Mucosa of descending colon (tissue), 3 donors: ENCODE measurements at regions not wholly inside any gene's neighbourhood (a gene's known extent, or its start where the extent isn't known, plus 50 kb on each side); places are given as distances from the start of the nearest gene placed in this dataset.

Experiments
- ATAC-seq: fragments of 200-7000 bp; cut with Tn5 transposase; one replicate; pipeline ENCODE4 v1.9.1; 2020; ENCODE audit warnings: mild to moderate bottlenecking, moderate library complexity
- DNase-seq, 3 donors: peaks; one replicate each; pipeline ENCODE4 v3.0.0-alpha.2; 2020
- H3K36me3 ChIP-seq: fragments of 200-600 bp; one replicate; pipeline ENCODE4 v1.8.0; 2021; ENCODE audit warnings: low read depth, mild to moderate bottlenecking
- H3K4me1 ChIP-seq: fragments of 200-600 bp; one replicate; pipeline ENCODE4 v1.8.0; 2021; ENCODE audit warnings: low read depth, mild to moderate bottlenecking
- H3K4me3 ChIP-seq: fragments of 200-600 bp; one replicate; pipeline ENCODE4 v1.8.0; 2021; ENCODE audit warnings: mild to moderate bottlenecking
- H3K9me3 ChIP-seq: fragments of 200-600 bp; one replicate; pipeline ENCODE4 v1.8.0; 2021; ENCODE audit warnings: mild to moderate bottlenecking
- intact Hi-C, 2 donors: fragments of 100-400 bp; cut with DNase I in 1 of 2; cut with micrococcal nuclease in 1 of 2; formaldehyde crosslinking; loops; one replicate each; pipeline versions ENCODE4 v1.11.0 to v1.11.1; 2022; cut with DNase I, micrococcal nuclease
- TF ChIP-seq, protein P1 (sequence below): fragments of 200-600 bp; IDR thresholded peaks from one replicate; pipeline ENCODE4 v1.8.0; 2022; ENCODE audit warnings: antibody characterized with exemption, mild to moderate bottlenecking
- donor health status: DM: no; HTN: no; CAD: no; lungs with moderate emphysema.
- donor health status: DM: no; HTN: no; CAD: no.
- donor health status: DM: no; HTN: yes; CAD: no.

GRCh38 chr2:21407851-21408250 is 284.1 kb downstream of the TDRD15 start:
- no peak for DNase-seq
- TF ChIP-seq, protein P1, sequence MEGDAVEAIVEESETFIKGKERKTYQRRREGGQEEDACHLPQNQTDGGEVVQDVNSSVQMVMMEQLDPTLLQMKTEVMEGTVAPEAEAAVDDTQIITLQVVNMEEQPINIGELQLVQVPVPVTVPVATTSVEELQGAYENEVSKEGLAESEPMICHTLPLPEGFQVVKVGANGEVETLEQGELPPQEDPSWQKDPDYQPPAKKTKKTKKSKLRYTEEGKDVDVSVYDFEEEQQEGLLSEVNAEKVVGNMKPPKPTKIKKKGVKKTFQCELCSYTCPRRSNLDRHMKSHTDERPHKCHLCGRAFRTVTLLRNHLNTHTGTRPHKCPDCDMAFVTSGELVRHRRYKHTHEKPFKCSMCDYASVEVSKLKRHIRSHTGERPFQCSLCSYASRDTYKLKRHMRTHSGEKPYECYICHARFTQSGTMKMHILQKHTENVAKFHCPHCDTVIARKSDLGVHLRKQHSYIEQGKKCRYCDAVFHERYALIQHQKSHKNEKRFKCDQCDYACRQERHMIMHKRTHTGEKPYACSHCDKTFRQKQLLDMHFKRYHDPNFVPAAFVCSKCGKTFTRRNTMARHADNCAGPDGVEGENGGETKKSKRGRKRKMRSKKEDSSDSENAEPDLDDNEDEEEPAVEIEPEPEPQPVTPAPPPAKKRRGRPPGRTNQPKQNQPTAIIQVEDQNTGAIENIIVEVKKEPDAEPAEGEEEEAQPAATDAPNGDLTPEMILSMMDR: no peak
- Histone ChIP-seq H3K4me1 (no peaks in the 10 kb centered on the region), H3K36me3 (no peaks in the 10 kb centered on the region), H3K9me3 (no peaks in the 10 kb centered on the region), H3K4me3 (no peak overlapping the region)
- ATAC-seq: no peak
- intact Hi-C loops: no loop called here

DNA sequence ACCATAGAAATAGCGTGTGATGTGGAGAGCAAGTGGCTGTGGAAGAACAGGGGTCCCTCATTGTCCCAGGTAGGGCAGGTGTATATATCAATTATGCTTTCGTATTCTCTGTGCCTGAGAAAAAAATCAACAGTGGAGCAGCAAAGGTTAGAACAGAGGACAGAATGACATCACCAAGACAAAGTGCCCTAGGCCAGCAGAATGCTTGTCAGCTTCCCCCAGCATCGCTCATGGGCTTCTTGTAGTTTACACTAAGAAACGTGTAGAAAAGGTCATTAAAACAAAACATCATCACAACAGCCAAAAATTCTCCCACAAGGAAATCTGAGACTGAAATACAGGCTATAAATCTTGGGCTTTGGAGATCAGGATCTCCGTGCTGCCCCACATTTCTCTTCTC is 288.0 kb downstream of the TDRD15 start:
- ATAC-seq: no peak
- TF ChIP-seq, protein P1: no peak
- no peak for DNase-seq
- Histone ChIP-seq H3K4me1 (no peaks in the 10 kb centered on the region), H3K9me3 (no peaks in the 10 kb centered on the region), H3K4me3 (no peak overlapping the region), H3K36me3 (no peaks in the 10 kb centered on the region)
- intact Hi-C loops: no loop called here

DNA sequence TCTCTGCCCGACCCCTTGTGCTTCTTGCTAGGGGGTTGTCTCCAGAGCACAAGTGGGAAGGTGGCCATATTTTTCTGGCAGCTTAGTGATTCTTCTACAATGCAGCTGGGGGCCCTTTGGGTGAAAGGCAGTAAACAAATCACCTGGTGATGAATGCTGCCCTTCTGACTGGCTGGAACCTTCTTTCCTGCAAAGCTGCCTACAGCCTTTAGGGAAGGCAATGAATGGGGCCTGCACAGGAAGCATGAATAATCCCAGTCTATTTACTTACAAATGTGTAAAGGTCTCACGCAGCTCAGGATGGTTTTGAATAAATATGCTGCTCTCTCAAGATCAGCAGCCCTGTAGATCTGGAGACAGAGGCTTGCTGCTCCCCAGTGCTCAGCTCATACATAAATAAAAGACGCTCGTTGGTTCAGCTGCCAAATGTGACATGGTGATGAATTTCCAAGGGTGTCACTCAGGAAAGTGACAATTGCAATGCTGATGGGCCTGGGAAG is 289.2 kb downstream of the TDRD15 start:
- no peaks in the 10 kb centered on the region for H3K4me1 ChIP-seq

DNA sequence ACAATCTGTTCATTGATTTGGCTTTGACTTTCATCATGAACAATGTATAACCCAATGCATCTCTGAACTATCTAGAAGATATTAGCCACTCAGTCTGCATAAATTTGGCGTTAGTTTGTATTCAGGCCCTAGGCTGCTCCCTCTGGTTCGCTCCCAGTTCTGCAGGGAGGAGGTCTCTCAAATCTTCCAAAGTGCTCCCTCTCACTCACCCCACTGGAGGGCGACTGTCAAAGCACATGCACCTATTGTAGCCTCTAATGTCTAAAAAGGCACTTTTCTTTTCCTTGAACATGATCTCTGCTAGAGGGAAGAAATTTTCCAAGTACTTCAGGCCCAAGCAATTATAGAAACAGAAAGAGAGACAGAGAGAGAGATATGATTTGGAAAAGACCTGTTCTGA is 291.5 kb downstream of the TDRD15 start:
- intact Hi-C loops: no loop called here
- no peaks in the 10 kb centered on the region for H3K9me3 ChIP-seq
- no peak overlapping the region for H3K4me3 ChIP-seq
- no peaks in the 10 kb centered on the region for H3K4me1 ChIP-seq
- TF ChIP-seq, protein P1: no peak
- H3K36me3 ChIP-seq: no peaks in the 10 kb centered on the region
- no peak for DNase-seq
- no peak for ATAC-seq

More for the DNA sequence above, 289.2 kb downstream of the TDRD15 start:
- ATAC-seq (no peak), DNase-seq (no peak)
- Histone ChIP-seq H3K4me3 (no peak overlapping the region), H3K36me3 (no peaks in the 10 kb centered on the region), H3K9me3 (no peaks in the 10 kb centered on the region)
- intact Hi-C loops: no loop called here
- TF ChIP-seq, protein P1: no peak

DNA sequence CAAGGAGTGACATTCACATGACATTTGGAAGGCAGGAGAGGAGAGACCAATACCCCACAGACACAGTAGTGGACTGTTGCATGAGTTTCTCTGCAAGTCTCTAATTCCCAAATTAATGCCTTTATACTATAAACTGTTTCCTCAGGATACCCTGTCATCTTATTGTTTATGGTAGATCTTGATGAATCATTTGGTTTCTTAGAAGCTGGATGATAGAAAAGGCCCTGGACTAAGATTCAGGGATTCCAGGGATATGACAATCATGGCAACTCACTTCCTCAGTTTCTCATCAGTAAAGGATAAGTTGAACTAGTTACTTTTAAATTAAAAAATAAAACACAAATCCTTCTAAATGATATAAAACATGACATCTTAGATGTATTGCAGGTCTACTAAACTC is 292.5 kb downstream of the TDRD15 start:
- Histone ChIP-seq H3K4me3 (no peak overlapping the region), H3K4me1 (no peaks in the 10 kb centered on the region), H3K36me3 (no peaks in the 10 kb centered on the region), H3K9me3 (no peaks in the 10 kb centered on the region)
- DNase-seq (no peak), ATAC-seq (no peak)
- TF ChIP-seq, protein P1: no peak
- intact Hi-C loops: no loop called here

DNA sequence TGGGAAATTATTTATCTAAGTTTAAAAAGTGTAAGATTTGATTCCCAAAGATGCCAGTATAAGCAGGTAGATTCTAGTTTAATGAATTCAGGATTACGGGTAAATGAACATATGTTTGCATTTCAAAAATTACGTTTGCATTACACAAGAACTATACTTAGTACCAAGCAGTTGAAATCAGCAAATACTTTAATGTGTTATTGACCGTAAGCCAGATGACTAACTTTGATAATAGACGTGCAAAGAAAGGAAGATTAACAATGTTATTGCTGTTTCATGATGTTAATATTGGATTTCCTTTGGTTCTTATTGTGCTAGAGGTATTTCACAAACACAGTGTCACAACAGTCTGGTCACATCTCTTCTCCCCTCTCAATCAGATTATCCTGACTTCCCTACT is 294.7 kb downstream of the TDRD15 start:
- H3K4me3 ChIP-seq: no peak overlapping the region
- TF ChIP-seq, protein P1: no peak

More for the DNA sequence above, 294.7 kb downstream of the TDRD15 start:
- no peaks in the 10 kb centered on the region for H3K4me1 ChIP-seq
- intact Hi-C loops: no loop called here
- DNase-seq (no peak), ATAC-seq (no peak)
- H3K36me3 ChIP-seq: no peaks in the 10 kb centered on the region
- H3K9me3 ChIP-seq: no peaks in the 10 kb centered on the region
